ENCODE measurements at regions not wholly inside any gene's neighbourhood (a gene's known extent, or its start where the extent isn't known, plus 50 kb on each side); places are given as distances from the start of the nearest gene placed in this dataset.

DNA sequence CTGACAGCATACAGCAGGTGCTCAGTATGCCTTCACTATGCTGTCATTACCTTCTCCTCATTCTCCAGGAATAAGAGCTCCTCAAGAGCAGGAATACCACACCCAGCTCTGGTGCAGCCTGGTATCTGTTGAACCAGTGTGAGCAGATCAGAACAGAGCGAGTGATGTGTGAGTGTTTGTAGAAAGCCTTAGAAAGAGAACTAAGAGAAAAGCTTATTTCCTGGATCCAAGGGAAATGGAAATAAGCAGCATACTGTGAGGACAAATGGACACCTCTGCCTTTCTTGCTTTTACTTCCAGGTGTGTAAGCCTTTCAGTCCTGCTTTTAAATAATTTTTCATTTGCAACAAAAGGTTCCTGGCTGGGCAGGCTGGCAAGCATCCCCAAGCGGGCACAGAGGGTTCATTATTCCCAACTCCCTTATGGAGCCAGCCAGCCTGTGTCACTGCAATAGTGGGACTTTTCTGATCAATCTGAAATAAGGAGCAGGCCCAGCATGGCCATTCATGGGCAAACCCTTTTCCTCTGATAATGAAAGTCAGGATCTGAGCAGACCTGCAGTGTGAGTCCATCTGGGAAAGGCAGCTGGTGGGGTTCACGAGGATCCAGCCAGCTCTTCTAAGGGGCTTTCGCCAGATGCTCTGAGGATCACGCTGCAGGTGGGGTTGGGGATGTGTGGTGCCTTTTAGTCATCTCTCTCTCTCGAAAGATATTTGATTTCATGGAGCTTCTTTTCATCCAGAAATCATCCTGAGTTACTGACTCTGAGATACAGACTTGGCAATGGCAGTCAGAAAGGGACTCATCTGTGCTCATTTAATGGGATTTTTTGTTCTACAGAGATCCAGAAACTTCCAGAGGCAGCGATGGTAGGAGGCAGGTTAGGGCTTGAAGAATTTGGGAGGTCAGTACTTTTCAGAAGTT, 594.9 kb upstream of the CFAP20DC start:
- no peak for DNase-seq

- DNase-seq: no peak
These were observed 591.5 kb upstream of the CFAP20DC start for GRCh38 chr3:59641169-59641899.

DNA sequence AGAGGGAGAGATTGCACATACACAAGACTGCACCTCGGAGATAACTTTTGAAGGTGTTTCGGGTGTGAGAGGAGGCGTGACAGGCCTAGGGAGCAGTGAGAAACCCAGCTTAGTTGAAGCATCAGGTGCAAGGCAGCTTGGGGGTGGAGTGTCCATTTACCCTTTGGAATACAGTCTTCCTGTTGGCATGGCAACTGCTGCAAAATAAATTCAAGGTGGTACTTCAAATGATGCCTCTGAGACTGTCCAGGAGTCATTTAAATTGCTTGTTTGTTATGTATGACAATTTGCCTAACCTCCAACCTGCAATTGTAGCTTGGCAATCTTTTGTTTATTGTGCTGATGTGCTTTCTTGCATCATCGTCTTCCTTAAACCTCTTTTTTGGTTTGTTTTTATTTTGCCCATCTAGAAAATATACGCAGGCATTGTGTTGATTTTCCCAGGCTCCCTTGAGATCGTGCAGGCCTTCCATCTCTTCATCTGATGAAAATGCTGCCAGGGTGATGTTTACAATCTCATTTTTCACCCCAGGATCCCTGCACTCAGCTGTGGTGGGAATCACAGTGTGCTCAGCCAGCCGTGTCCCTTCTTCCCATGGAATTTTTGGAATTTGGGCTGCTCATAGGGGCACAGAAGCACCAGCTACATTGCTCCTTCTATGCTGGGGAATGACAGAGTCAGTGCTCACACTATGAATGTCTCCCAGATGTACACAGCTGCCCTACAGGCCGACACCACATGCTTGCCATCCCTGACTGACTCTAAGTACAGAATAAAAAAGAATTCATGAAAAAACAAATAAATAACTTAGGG, 583.1 kb upstream of the CFAP20DC start:
- no peak for DNase-seq

DNA sequence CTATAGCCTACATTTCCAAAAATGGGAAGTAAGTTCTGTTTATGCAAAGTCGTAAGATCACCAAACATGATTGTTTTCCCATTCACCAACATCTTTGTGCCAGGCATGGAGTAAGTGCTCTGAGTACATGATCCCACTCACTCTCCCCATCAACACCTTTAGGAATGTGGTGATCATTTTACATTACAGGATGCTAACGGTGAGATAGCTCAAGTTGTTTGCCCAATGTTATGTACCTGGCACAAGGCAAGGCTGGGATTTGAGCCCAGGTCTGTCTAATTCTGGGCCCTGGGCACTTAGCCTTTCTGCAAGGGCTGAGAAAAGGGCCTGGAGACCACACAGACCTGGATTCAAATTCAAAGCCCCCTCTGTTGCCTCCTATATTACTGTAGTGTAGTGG, 581.7 kb upstream of the CFAP20DC start:
- no peak for DNase-seq

DNA sequence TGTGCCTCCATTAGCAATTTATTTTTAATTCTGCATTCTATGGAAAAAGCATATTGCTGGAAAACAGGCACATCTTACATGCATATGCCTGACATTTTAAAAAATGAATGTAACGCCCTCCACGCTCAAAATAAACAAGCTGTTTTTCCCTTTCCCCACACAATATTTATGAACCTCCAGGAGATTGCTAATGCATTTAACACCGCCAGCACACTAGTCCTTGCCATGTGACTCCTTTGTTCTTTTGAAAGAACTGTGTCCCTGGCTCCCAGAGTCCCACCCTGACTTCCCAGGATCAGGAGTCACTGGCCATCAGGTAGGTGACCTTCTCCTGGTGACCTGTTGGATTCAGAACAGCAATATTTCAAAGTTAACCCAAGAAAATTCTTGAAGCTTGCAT, 571.2 kb upstream of the CFAP20DC start:
- no peak for DNase-seq

- DNase-seq: no peak
These were observed 570.5 kb upstream of the CFAP20DC start for GRCh38 chr3:59620325-59620724.

DNA sequence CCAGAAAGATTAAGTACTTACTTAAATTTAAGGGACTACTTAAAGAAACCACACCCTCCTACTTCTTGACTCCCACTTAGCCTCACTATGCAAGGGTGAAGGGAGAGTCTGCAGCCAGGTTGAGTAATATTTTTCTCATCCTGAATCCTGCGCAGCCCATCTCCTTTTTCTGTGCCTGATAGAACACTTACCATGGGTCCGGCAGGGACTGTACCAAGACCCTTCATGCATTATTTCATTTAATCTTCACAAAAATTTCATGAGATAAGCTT, 562.6 kb upstream of the CFAP20DC start:
- no peak for DNase-seq

- DNase-seq: no peak
These were observed 562.0 kb upstream of the CFAP20DC start for GRCh38 chr3:59611649-59612443.

DNA sequence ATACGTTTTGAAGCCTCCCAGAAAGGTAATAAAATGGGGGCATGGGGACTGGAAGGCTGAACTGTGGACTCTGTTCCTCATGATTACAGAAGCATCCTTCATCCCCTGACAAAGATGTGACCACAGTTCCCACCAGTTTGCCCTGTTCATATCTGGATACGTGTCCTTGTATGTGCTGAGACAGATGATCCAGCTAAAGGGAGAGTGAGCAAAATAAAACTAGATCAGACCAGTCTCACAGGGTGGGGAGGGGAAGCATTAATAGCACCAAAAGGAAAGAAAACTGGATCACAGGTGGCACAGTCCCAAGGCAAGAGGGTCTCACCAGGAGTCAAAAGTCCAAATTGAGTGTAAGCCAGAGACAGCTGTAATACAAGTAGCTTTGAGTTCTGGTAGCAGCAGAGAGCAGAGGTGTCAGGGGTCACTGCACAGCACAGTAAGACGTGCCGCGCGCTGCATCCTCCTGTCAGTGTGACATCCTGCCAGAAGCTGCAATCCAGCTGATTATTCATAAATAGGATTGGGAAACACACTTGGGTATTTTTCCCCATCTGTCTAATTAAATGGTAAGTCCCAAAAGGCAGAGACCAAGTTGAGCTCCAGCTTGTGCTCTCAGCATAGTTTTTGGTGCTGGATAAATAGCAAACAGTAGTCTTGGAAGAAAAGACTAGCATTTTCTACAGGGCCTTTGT, 560.0 kb upstream of the CFAP20DC start:
- DNase-seq: no peak

DNA sequence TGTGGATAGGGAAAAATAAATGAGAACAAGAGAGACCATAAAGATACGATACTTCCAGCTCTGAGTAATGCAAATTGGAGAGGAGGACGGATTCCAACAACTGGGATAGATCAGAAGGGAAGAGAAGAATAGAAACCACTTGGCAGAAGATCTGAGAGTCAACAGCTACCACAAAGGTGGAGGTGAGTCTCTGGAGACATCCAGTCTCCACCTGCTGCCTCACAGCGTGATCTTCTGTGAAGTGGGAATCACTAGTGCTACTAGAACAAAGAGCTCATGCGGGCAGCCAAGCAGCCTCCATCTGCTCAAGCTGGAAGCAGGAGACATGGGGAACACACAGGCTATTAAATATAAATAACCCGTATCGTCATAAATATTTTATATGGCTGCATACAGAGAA, 558.5 kb upstream of the CFAP20DC start:
- DNase-seq: no peak

DNA sequence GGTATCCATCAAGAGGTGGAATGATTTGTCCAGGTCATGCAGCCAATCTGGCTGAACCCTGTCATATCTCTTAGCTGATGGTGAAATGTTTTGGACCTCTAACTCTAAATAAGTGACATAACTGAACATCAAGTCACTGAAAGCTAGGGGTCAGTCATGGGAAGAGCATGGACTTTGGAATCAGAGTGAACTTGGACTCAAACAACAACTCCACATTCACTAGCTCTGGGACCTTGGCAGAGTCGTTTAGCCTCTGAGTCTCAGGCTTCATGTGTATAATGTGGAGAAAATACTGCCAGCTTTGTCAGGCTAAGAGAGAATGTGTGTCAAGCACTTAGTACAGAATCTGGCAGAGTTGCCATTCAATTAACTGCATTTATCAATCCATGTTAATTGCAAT, 557.8 kb upstream of the CFAP20DC start:
- DNase-seq: no peak

DNA sequence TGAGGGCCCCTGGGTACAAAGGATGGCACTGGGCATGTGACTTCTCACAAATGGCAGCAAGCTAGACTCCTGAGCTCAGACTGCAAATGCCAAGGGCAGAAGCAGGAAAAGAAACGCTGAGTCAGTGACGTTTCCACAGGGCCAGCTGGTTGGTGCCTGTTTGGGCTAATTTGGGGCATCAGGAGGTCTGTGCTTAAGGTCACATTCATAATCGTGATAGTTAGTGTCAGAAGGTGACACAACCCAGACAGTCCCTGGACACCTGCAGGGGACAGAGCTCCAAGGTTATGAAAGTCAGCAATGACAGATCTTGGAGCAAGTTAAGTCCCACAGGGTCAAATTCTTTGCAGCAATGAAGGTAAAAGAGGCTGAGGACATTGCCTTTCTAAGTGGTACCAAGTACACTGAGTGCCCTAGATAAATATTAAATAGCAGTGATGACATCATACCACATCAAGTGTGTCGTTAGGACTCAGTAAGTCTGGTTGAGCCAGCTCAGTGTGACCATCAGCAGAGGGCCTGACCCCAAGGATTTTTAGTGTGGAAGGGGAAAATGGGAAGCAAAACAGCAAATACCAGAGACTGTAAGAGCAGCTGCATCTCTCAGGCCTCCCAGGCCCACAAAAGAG, 556.9 kb upstream of the CFAP20DC start:
- DNase-seq: no peak

DNA sequence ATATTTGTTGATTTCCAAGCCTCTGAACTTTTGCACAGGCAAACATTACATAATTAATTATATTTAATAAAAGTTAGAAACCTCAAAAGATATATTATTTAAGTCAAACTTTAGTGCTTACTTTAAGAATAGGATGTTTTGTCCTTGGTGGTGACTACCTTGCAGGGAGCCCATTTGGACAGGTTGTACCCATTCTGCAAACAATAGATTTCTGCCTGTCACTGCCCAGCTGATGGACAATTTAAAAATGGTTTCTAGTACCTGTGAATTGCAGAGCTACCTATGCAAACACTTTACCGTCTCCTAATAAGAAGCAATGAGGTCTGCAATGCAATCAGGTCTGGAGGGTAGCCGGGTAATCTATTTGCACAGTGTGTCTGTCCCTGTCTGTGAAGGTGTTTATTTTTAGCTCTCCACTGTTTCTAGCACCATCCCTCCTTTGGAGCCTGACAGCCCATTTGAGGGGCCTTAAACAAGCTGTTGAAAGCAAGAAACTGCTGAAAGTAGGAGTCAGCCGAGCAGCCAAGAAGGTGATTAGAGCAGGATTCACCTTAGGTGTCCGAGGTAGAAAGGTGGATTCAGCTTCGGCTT, 556.2 kb upstream of the CFAP20DC start:
- no peak for DNase-seq

DNA sequence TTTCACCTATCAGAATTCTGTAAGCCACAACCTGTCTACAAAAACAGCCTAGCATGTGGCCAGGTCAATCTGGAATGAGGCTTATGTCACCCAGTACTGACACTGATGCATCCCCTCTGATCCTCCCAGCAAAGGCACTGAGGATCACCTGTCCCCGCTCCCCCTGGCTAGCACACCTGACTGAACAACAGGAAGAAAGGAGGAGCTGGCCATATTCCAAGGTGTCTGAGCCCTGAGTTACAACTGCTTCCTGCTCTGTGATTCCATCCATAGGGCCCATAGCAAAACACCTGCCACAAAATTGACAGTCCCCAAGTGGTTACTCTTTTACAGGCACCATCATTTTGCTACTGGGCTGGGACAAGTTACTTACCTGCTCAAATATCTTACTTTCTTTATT, 555.5 kb upstream of the CFAP20DC start:
- no peak for DNase-seq

GRCh38 chr3:59601486-59601885, 551.7 kb upstream of the CFAP20DC start:
- no peak for DNase-seq

GRCh38 chr3:59600631-59601030, 550.8 kb upstream of the CFAP20DC start:
- no peak for DNase-seq

DNA sequence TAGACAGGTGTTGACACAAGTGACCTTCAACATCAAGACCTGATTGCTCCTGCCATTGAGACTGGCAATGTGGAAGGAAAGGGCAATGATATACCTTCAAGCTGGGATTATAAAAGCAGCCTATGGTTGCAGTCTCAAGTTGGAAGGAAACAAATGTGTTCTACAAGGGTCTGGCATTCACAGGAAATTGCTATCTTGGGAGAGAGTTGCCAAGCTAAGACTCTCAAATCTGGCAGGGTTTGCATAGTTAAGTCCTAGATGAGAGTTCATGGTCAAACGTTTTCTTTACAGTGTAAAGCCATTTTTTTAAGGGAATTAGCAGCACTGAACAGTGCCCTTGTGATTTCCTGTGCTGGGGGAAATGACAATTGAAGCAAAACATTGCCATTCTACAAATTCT, 546.9 kb upstream of the CFAP20DC start:
- no peak for DNase-seq

DNA sequence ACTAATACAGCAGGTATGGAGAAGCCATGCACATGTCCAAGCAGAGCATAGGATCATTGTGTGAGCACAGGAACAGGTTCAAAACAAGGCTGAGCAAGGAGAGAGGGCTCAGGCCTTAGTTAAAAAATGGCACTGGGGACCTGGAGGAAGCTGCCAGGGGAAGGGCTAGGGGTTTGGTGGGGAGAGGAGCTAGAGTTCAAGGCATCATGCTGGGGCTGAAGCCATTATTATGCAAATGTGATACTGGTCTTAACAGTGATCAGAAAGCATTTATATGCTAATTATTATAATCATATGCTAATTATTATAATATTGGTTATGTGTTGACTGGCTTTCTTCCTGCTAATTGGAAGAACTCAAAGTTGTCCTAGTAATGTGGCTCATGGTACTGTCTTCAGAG, 546.0 kb upstream of the CFAP20DC start:
- DNase-seq: no peak

- no peak for DNase-seq
These were observed 543.6 kb upstream of the CFAP20DC start for GRCh38 chr3:59593380-59593779.

GRCh38 chr3:59580996-59581395, 531.2 kb upstream of the CFAP20DC start:
- DNase-seq: no peak

GRCh38 chr3:59580499-59580898, 530.7 kb upstream of the CFAP20DC start:
- DNase-seq: no peak
